Natural killer cell (primary cell): ENCODE measurements at regions not wholly inside any gene's neighbourhood (a gene's known extent, or its start where the extent isn't known, plus 50 kb on each side); places are given as distances from the start of the nearest gene placed in this dataset.

ENCODE experiments used
- ATAC-seq, 3 donors: fragments of 150-1000 bp in 2 of 3; fragments of 200-7000 bp in 1 of 3; cut with Tn5 transposase; 1 replicate in 1 of 3; 2 replicates in 2 of 3; pipeline ENCODE4 v1.10.0; 2021; ENCODE audit warnings: mild to moderate bottlenecking in 2 of 3, moderate library complexity in 2 of 3
- DNase-seq, 2 donors: peaks; one replicate each; pipeline versions ENCODE4 v3.0.0 to v3.0.0-alpha.2; 2013 to 2021; ENCODE audit warnings: mixed read lengths in 1 of 2
- H3K27ac ChIP-seq: one replicate; pipeline ENCODE4 v1.5.1; 2013; ENCODE audit warnings: mild to moderate bottlenecking, low read length
- H3K27me3 ChIP-seq: one replicate; pipeline ENCODE4 v1.6.1; 2013; ENCODE audit warnings: low read length; ENCODE audit not compliant: control insufficient read depth, insufficient read depth
- H3K36me3 ChIP-seq: one replicate; pipeline ENCODE4 v1.6.1; 2013; ENCODE audit warnings: low read length; ENCODE audit not compliant: control insufficient read depth, insufficient read depth
- H3K4me1 ChIP-seq: one replicate; pipeline ENCODE4 v1.6.1; 2013; ENCODE audit warnings: low read length; ENCODE audit not compliant: control insufficient read depth, insufficient read depth
- H3K4me3 ChIP-seq: one replicate; pipeline ENCODE4 v1.5.1; 2013; ENCODE audit warnings: low read length
- H3K9me3 ChIP-seq: one replicate; pipeline ENCODE4 v1.6.1; 2013; ENCODE audit warnings: low read length; ENCODE audit not compliant: control insufficient read depth, insufficient read depth
- H3K27ac Mint-ChIP-seq, 2 donors: one replicate each; pipeline ENCODE4 v1.8.0; 2022; ENCODE audit warnings: mild to moderate bottlenecking in 2 of 2, mixed read lengths in 2 of 2, moderate library complexity in 1 of 2
- H3K27me3 Mint-ChIP-seq, 2 donors: one replicate each; pipeline ENCODE4 v1.8.0; 2022; ENCODE audit warnings: low read depth in 2 of 2, mixed read lengths in 2 of 2
- H3K36me3 Mint-ChIP-seq: one replicate; pipeline ENCODE4 v1.8.0; 2022; ENCODE audit warnings: mixed read lengths
- H3K4me1 Mint-ChIP-seq, 2 donors: one replicate each; pipeline ENCODE4 v1.8.0; 2022; ENCODE audit warnings: mixed read lengths in 2 of 2
- H3K4me3 Mint-ChIP-seq: one replicate; pipeline ENCODE4 v1.8.0; 2022; ENCODE audit warnings: mild to moderate bottlenecking, moderate library complexity, mixed read lengths
- H3K9me3 Mint-ChIP-seq, 2 donors: one replicate each; pipeline ENCODE4 v1.8.0; 2022; ENCODE audit warnings: mixed read lengths in 2 of 2
- WGBS: methylation state at CpG from one replicate; pipeline ENCODE4 v1.1.7; 2013; ENCODE audit warnings: missing lambda C conversion rate; ENCODE audit not compliant: insufficient coverage; 5-methylcytosine and 5-hydroxymethylcytosine counted together
- intact Hi-C: fragments of 100-400 bp; cut with micrococcal nuclease; formaldehyde crosslinking; loops from one replicate; pipeline ENCODE4 v1.14.2; 2022
- TF ChIP-seq, protein P1 (sequence below): fragments of 200-600 bp; IDR thresholded peaks from one replicate; pipeline ENCODE4 v1.8.0; 2022; ENCODE audit warnings: antibody characterized with exemption

DNA sequence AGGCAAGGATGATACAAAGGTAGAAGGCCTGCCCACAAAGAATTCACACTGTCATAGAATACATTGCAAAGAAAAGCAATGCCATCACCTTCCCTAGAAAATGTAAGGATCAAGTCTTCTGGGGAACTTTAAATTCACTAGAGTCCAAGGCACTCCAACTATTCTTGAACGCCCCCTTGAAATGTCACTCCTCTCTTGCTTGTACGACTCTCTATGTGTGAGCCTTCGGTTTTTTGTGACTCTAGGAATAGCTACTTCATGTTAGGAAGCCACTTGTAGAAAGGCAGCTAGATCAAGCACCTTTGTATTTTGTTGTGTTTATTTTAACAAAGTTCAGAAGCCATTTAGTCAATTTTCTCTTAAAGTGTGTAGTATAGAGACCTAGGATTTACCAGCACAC, 159.2 kb upstream of the ARID1B start:
- H3K36me3 ChIP-seq, result no peaks in the 10 kb centered on the region
- DNase-seq (no peak), ATAC-seq (no peak)
- no peak overlapping the region for H3K4me3 ChIP-seq
- Mint-ChIP-seq H3K4me1 (no peaks in the 10 kb centered on the region), H3K27ac (no peak overlapping the region), H3K36me3 (no peaks in the 10 kb centered on the region), H3K4me3 (no peak overlapping the region), H3K27me3 (peaks cover 11 to 54% of the 10 kb centered on the region in 2 donors), H3K9me3 (no peaks in the 10 kb centered on the region)
- intact Hi-C loops, result no loop called here
- no peaks in the 10 kb centered on the region for H3K27me3 ChIP-seq
- WGBS, result 89% methylated on average over 3 of the region's 3 CpGs
- H3K4me1 ChIP-seq, result no peaks in the 10 kb centered on the region
- H3K9me3 ChIP-seq, result peaks cover 10% of the 10 kb centered on the region
- H3K27ac ChIP-seq, result no peak overlapping the region
- TF ChIP-seq, protein P1, sequence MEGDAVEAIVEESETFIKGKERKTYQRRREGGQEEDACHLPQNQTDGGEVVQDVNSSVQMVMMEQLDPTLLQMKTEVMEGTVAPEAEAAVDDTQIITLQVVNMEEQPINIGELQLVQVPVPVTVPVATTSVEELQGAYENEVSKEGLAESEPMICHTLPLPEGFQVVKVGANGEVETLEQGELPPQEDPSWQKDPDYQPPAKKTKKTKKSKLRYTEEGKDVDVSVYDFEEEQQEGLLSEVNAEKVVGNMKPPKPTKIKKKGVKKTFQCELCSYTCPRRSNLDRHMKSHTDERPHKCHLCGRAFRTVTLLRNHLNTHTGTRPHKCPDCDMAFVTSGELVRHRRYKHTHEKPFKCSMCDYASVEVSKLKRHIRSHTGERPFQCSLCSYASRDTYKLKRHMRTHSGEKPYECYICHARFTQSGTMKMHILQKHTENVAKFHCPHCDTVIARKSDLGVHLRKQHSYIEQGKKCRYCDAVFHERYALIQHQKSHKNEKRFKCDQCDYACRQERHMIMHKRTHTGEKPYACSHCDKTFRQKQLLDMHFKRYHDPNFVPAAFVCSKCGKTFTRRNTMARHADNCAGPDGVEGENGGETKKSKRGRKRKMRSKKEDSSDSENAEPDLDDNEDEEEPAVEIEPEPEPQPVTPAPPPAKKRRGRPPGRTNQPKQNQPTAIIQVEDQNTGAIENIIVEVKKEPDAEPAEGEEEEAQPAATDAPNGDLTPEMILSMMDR, result no peak

- DNase-seq (no peak), ATAC-seq (no peak)
- Histone ChIP-seq H3K4me1 (no peaks in the 10 kb centered on the region), H3K4me3 (no peak overlapping the region), H3K27me3 (no peaks in the 10 kb centered on the region), H3K36me3 (no peaks in the 10 kb centered on the region), H3K27ac (no peak overlapping the region), H3K9me3 (peaks cover 10% of the 10 kb centered on the region)
- 71% methylated on average over 8 of the region's 10 CpGs for WGBS
- H3K4me3 Mint-ChIP-seq, result no peak overlapping the region
- H3K9me3 Mint-ChIP-seq, result peaks cover 0 to 3% of the 10 kb centered on the region in 2 donors
- H3K4me1 Mint-ChIP-seq, result no peaks in the 10 kb centered on the region
- TF ChIP-seq, protein P1, result no peak
- H3K27me3 Mint-ChIP-seq, result peaks cover 11 to 48% of the 10 kb centered on the region in 2 donors
- H3K27ac Mint-ChIP-seq, result no peak overlapping the region
- peaks cover under 1% of the 10 kb centered on the region for H3K36me3 Mint-ChIP-seq
- intact Hi-C loops, result no loop called here
These were observed 159.8 kb upstream of the ARID1B start for GRCh38 chr6:156617376-156617775.

- Mint-ChIP-seq H3K4me1 (no peaks in the 10 kb centered on the region), H3K4me3 (no peak overlapping the region), H3K27me3 (peaks cover 14 to 48% of the 10 kb centered on the region in 2 donors), H3K36me3 (peaks cover 9% of the 10 kb centered on the region), H3K9me3 (peaks cover 2 to 9% of the 10 kb centered on the region in 2 donors), H3K27ac (no peak overlapping the region)
- WGBS, result 92% methylated on average over 1 of the region's 1 CpG
- no peaks in the 10 kb centered on the region for H3K36me3 ChIP-seq
- peaks cover 10% of the 10 kb centered on the region for H3K9me3 ChIP-seq
- no peak overlapping the region for H3K27ac ChIP-seq
- ATAC-seq (no peak), DNase-seq (no peak)
- TF ChIP-seq, protein P1, result no peak
- H3K27me3 ChIP-seq, result no peaks in the 10 kb centered on the region
- no peak overlapping the region for H3K4me3 ChIP-seq
- intact Hi-C loops, result no loop called here
- no peaks in the 10 kb centered on the region for H3K4me1 ChIP-seq
These were observed 160.7 kb upstream of the ARID1B start for GRCh38 chr6:156616495-156616894.

- 76% methylated on average over 1 of the region's 1 CpG for WGBS
- H3K4me1 Mint-ChIP-seq, result no peaks in the 10 kb centered on the region
- no peak overlapping the region for H3K27ac Mint-ChIP-seq
- Histone ChIP-seq H3K27ac (no peak overlapping the region), H3K4me1 (no peaks in the 10 kb centered on the region), H3K27me3 (no peaks in the 10 kb centered on the region), H3K4me3 (no peak overlapping the region), H3K9me3 (peaks cover 10% of the 10 kb centered on the region), H3K36me3 (no peaks in the 10 kb centered on the region)
- peaks cover 2 to 9% of the 10 kb centered on the region in 2 donors for H3K9me3 Mint-ChIP-seq
- H3K36me3 Mint-ChIP-seq, result peaks cover 11% of the 10 kb centered on the region
- TF ChIP-seq, protein P1, result no peak
- no peak overlapping the region for H3K4me3 Mint-ChIP-seq
- intact Hi-C loops, result no loop called here
- peaks cover 14 to 28% of the 10 kb centered on the region in 2 donors for H3K27me3 Mint-ChIP-seq
- ATAC-seq (no peak), DNase-seq (no peak)
These were observed 163.2 kb upstream of the ARID1B start for GRCh38 chr6:156613996-156614395.
